H9 (cell line): ENCODE measurements at regions not wholly inside any gene's neighbourhood (a gene's known extent, or its start where the extent isn't known, plus 50 kb on each side); places are given as distances from the start of the nearest gene placed in this dataset.

Experiments used
- DNase-seq: peaks from one replicate; pipeline ENCODE4 v3.0.0-alpha.2; 2017
- H2AFZ ChIP-seq: one replicate; pipeline ENCODE4 v1.6.1; 2013; ENCODE audit warnings: mild to moderate bottlenecking, low read length, control low read depth, moderate library complexity
- H2AK5ac ChIP-seq: 2 replicates; pipeline ENCODE4 v1.6.1; 2013; ENCODE audit warnings: low read length, control low read depth, mixed read lengths; ENCODE audit not compliant: insufficient read length
- H2BK120ac ChIP-seq: one replicate; pipeline ENCODE4 v1.6.1; 2013; ENCODE audit warnings: low read depth, mild to moderate bottlenecking, low read length, control low read depth, inconsistent platforms; ENCODE audit not compliant: poor library complexity, severe bottlenecking
- H2BK12ac ChIP-seq: 2 replicates; pipeline ENCODE4 v1.6.1; 2013; ENCODE audit warnings: low read length, control low read depth, mixed read lengths, low read depth; ENCODE audit not compliant: insufficient read length
- H2BK15ac ChIP-seq: 2 replicates; pipeline ENCODE4 v1.6.1; 2013; ENCODE audit warnings: low read depth, low read length, control low read depth
- H2BK20ac ChIP-seq: one replicate; pipeline ENCODE4 v1.6.1; 2013; ENCODE audit warnings: low read depth, mild to moderate bottlenecking, low read length, control low read depth, inconsistent platforms; ENCODE audit not compliant: poor library complexity, severe bottlenecking
- H2BK5ac ChIP-seq: 2 replicates; pipeline ENCODE4 v1.6.1; 2013; ENCODE audit warnings: low read length, control low read depth, mixed read lengths; ENCODE audit not compliant: insufficient read length
- H3K14ac ChIP-seq: 2 replicates; pipeline ENCODE4 v1.6.1; 2013; ENCODE audit warnings: low read length, control low read depth; ENCODE audit not compliant: insufficient read depth
- H3K18ac ChIP-seq: 2 replicates; pipeline ENCODE4 v1.6.1; 2013; ENCODE audit warnings: low read depth, mild to moderate bottlenecking, mixed read lengths, low read length, control low read depth; ENCODE audit not compliant: insufficient read length
- H3K23ac ChIP-seq: 2 replicates; pipeline ENCODE4 v1.6.1; 2013; ENCODE audit warnings: low read length, control low read depth, mixed read lengths, low read depth; ENCODE audit not compliant: insufficient read length
- H3K23me2 ChIP-seq: 2 replicates; pipeline ENCODE4 v1.6.1; 2013; ENCODE audit warnings: low read depth, mild to moderate bottlenecking, mixed read lengths, low read length, control low read depth; ENCODE audit not compliant: insufficient read length, poor library complexity, severe bottlenecking
- H3K27ac ChIP-seq: 2 replicates; pipeline ENCODE4 v1.5.1; 2013; ENCODE audit warnings: low read length, control low read depth, mixed read lengths, low read depth; ENCODE audit not compliant: insufficient read length
- H3K27me3 ChIP-seq: 2 replicates; pipeline ENCODE4 v1.6.1; 2013; ENCODE audit warnings: low read length, control low read depth, inconsistent platforms; ENCODE audit not compliant: insufficient read depth
- H3K4ac ChIP-seq: 2 replicates; pipeline ENCODE4 v1.6.1; 2013; ENCODE audit warnings: low read depth, mild to moderate bottlenecking, control low read depth, inconsistent platforms, low read length, moderate library complexity
- H3K4me1 ChIP-seq: 2 replicates; pipeline ENCODE4 v1.6.1; 2013; ENCODE audit warnings: low read length, control low read depth, inconsistent platforms; ENCODE audit not compliant: insufficient read depth
- H3K4me2 ChIP-seq: 2 replicates; pipeline ENCODE4 v1.6.1; 2013; ENCODE audit warnings: low read length, control low read depth, mixed read lengths; ENCODE audit not compliant: insufficient read length, insufficient read depth
- H3K56ac ChIP-seq: 2 replicates; pipeline ENCODE4 v1.6.1; 2013; ENCODE audit warnings: low read depth, mild to moderate bottlenecking, mixed read lengths, low read length, control low read depth; ENCODE audit not compliant: insufficient read length
- H3K79me1 ChIP-seq: 2 replicates; pipeline ENCODE4 v1.6.1; 2013; ENCODE audit warnings: low read depth, mild to moderate bottlenecking, moderate library complexity, low read length, control low read depth, inconsistent platforms; ENCODE audit not compliant: insufficient read depth, poor library complexity, severe bottlenecking
- H3K79me2 ChIP-seq: 2 replicates; pipeline ENCODE4 v1.6.1; 2013; ENCODE audit warnings: low read length, control low read depth, inconsistent platforms; ENCODE audit not compliant: insufficient read depth
- H3K9ac ChIP-seq: 2 replicates; pipeline ENCODE4 v1.6.1; 2013; ENCODE audit warnings: low read length, control low read depth, mixed read lengths; ENCODE audit not compliant: insufficient read length; ENCODE audit errors: extremely low read depth
- H3K9me3 ChIP-seq: one replicate; pipeline ENCODE4 v1.6.1; 2013; ENCODE audit warnings: low read depth, low read length, inconsistent platforms; ENCODE audit not compliant: control insufficient read depth
- H3T11ph ChIP-seq: one replicate; pipeline ENCODE4 v1.6.1; 2013; ENCODE audit warnings: mild to moderate bottlenecking, low read length, control low read depth, inconsistent platforms
- H4K20me1 ChIP-seq: one replicate; pipeline ENCODE4 v1.6.1; 2013; ENCODE audit not compliant: control insufficient read depth, insufficient read length, insufficient read depth
- H4K5ac ChIP-seq: 2 replicates; pipeline ENCODE4 v1.6.1; 2013; ENCODE audit warnings: low read depth, mild to moderate bottlenecking, mixed read lengths, low read length, control low read depth; ENCODE audit not compliant: insufficient read length
- H4K8ac ChIP-seq: replicated peaks from 2 replicates; pipeline ENCODE4 v1.6.1; 2013; ENCODE audit warnings: low read length, control low read depth, mixed read lengths, low read depth; ENCODE audit not compliant: insufficient read length
- H4K91ac ChIP-seq: 2 replicates; pipeline ENCODE4 v1.6.1; 2013; ENCODE audit warnings: low read depth, mild to moderate bottlenecking, moderate library complexity, mixed read lengths, low read length, control low read depth; ENCODE audit not compliant: insufficient read length
- H3K27ac Mint-ChIP-seq, 3 experiments: 2 replicates in 2 of 3; 3 replicates in 1 of 3; pipeline ENCODE4 v1.8.0; 2020 to 2021; ENCODE audit warnings: mixed read lengths in 3 of 3, mild to moderate bottlenecking in 1 of 3, moderate library complexity in 1 of 3
- H3K27me3 Mint-ChIP-seq: 2 replicates; pipeline ENCODE4 v1.8.0; 2021; ENCODE audit warnings: low read depth, mild to moderate bottlenecking, moderate library complexity, mixed read lengths
- H3K36me3 Mint-ChIP-seq, 3 experiments: 2 replicates in 2 of 3; 3 replicates in 1 of 3; pipeline ENCODE4 v1.8.0; 2020 to 2021; ENCODE audit warnings: low read depth in 3 of 3, mixed read lengths in 3 of 3; ENCODE audit not compliant: insufficient read depth in 1 of 3
- H3K4me1 Mint-ChIP-seq, 2 experiments: 2 replicates each; pipeline ENCODE4 v1.8.0; 2020; ENCODE audit warnings: mixed read lengths in 2 of 2
- H3K4me3 Mint-ChIP-seq, 2 experiments: 2 replicates in 1 of 2; 3 replicates in 1 of 2; pipeline ENCODE4 v1.8.0; 2020 to 2021; ENCODE audit warnings: mild to moderate bottlenecking in 2 of 2, mixed read lengths in 2 of 2, moderate library complexity in 1 of 2
- H3K9me3 Mint-ChIP-seq, 2 experiments: 2 replicates in 1 of 2; 3 replicates in 1 of 2; pipeline ENCODE4 v1.8.0; 2020; ENCODE audit warnings: mild to moderate bottlenecking in 2 of 2, mixed read lengths in 2 of 2, moderate library complexity in 1 of 2
- CTCF ChIP-seq: fragments of 200-600 bp; sonication (generic); conservative IDR thresholded peaks from 3 replicates; pipeline ENCODE4 v1.8.0; 2021; ENCODE audit warnings: antibody characterized with exemption, mild to moderate bottlenecking
- WGBS: extraction: QIAGEN DNeasy Blood & Tissue Kit; methylation state at CpG from one replicate; pipeline ENCODE4 v1.1.7; 2013; ENCODE audit warnings: missing lambda C conversion rate, low lambda C conversion rate, mixed read lengths; ENCODE audit not compliant: insufficient read length; ENCODE audit errors: extremely low coverage; 5-methylcytosine and 5-hydroxymethylcytosine counted together

GRCh38 chr7:91719008-91719407 lies 161.5 kb downstream of the MTERF1 start:
- Histone ChIP-seq H3K4me2 (no peak overlapping the region), H3K9ac (no peak overlapping the region), H3K79me1 (no peaks in the 10 kb centered on the region), H2BK5ac (no peak overlapping the region), H2AFZ (no peak overlapping the region), H3K4me1 (no peaks in the 10 kb centered on the region; the same call in 1 of the 2 replicates), H4K5ac (no peak overlapping the region), H3K23ac (no peak overlapping the region), H4K8ac (no peak overlapping the region), H3K18ac (no peak overlapping the region), H3K56ac (no peak overlapping the region), H3T11ph (no peak overlapping the region), H3K79me2 (no peaks in the 10 kb centered on the region), H2BK120ac (no peak overlapping the region), H3K14ac (no peak overlapping the region), H4K20me1 (no peaks in the 10 kb centered on the region), H3K4ac (no peak overlapping the region), H2BK20ac (no peak overlapping the region), H3K23me2 (no peaks in the 10 kb centered on the region), H2BK15ac (no peak overlapping the region), H2AK5ac (no peak overlapping the region), H3K9me3 (no peaks in the 10 kb centered on the region), H2BK12ac (no peak overlapping the region), H4K91ac (no peak overlapping the region), H3K27me3 (no peaks in the 10 kb centered on the region), H3K27ac (no peak overlapping the region)
- peaks cover 3% of the 10 kb centered on the region; the same call in 1 of the 2 replicates for H3K27me3 Mint-ChIP-seq
- no peak overlapping the region for H3K27ac Mint-ChIP-seq
- no peak for TF ChIP-seq CTCF
- WGBS, result no CpG with 5 or more reads among the region's 1 CpG
- no peaks in the 10 kb centered on the region for H3K36me3 Mint-ChIP-seq
- no peaks in the 10 kb centered on the region; a peak in 1 of 5 replicates for H3K9me3 Mint-ChIP-seq
- no peak for DNase-seq
- H3K4me3 Mint-ChIP-seq, result no peak overlapping the region
- H3K4me1 Mint-ChIP-seq, result peaks cover 5 to 6% of the 10 kb centered on the region in 2 experiments; a peak in 3 of 4 replicates
